GM04504 (cell line): ENCODE measurements at regions not wholly inside any gene's neighbourhood (a gene's known extent, or its start where the extent isn't known, plus 50 kb on each side); places are given as distances from the start of the nearest gene placed in this dataset.

ENCODE experiments used
- DNase-seq: peaks from one replicate; pipeline ENCODE4 v3.0.0-alpha.2; 2012; ENCODE audit warnings: low read depth

DNA sequence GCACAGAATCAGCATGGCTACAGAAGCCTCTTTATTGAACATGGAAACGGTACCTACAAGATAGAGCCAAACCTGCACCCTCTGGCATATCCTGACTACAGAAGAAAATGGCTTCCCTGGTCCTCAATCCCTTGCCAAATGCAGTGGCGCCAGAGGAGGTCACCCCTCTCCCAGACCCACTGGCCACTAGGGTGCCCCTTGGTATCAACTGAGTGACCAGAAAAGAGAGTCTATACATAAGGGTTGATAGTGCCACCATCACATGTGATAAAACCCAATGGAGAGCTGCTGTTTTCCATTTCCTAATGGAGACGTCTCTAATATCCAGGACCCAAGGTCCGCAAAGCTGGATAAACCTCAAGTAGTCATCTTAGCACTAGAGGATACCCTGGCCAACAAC lies 52.7 kb upstream of the ALK start:
- no peak for DNase-seq

DNA sequence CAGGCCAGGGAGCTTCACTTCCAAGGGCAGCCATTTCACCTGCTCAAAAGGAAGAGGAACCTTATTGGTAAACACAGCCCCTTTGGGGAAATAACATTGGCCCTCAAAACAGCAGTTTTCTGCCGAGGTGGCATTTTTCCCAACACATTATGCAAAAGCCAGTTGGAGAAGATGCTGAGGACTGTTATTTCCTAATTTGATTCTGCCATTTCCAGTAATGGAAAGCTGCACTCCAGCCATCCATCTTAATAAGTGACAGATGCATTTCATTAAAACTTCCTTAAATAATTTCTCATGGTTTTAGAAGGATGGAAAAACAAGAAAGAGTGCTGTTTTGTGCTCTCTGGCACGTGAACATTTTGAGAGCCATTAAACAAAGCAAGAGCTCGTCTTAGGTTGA lies 55.9 kb upstream of the ALK start:
- no peak for DNase-seq

DNA sequence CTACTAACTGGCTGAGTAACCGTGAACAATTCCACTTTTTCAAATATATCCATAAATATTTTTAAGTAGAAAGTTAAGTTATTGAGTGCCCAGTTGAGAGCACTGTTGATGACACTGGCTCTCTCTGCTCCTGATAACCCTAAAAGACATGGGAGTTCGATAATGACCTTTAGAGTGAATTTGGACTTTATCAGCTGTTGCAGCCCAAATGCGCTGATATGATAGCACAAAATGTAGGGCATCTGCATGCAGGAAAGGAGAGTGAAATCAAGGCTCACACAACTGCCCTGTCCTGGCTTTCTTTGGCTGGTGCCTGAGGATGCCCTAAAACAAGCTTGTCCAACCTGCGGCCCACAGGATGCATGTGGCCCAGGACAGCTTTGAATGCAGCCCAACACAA lies 60.0 kb upstream of the ALK start:
- DNase-seq: no peak

DNA sequence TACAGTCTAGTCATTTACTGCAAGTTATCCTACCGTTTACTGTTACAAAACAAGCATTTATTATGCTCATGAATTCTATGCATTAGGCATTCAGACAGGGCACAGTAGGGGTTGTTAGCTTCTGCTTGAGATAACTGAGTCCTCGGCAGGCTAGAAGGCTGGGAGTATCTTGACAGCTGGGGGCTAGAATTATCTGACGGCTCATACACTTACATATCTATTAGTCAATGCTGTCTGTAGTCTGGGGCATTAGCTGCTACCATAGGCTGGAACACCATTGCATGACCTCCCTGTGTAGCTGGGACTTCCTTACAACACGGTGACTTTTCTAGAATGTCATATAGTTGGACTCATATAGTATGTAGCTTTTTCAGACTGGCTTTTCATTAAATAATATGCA lies 61.9 kb upstream of the ALK start:
- no peak for DNase-seq

DNA sequence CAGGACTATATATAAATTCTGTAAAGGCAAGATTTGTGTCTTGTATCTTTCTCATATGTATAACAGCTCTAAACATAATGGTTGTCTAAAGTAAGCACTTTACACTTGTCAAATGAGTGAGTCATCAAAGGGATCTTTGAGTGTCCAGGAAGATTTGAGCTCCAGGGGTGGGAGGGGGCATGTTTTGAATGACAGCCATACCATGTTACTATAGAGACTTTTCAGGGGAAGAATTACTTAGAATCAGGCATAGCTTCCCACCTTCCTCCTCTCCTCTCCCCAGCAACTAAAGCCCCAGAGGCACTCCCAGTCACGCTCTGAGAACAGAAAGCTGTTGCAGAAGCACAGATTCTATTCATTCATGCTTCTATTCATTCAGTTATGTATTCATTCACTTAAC lies 65.8 kb upstream of the ALK start:
- no peak for DNase-seq

DNA sequence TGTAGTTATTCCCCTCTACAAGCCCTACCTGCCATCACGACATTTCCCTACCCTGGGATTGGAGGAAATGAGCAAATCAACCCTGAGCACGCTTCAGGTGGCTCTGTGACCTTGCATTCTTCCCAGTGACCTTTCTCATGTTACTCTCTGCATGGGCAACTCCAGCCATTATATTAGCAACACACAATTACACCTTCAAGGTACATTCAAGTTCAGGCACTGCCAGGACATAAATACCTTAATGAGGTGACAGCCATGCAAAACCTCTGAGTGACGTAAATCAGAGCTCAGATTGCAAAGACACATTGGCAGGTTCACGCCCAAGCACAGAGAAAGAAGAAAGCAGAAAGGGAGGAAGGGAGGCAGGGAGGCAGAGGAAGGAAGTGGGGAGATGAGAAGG lies 68.7 kb upstream of the ALK start:
- DNase-seq: no peak

DNA sequence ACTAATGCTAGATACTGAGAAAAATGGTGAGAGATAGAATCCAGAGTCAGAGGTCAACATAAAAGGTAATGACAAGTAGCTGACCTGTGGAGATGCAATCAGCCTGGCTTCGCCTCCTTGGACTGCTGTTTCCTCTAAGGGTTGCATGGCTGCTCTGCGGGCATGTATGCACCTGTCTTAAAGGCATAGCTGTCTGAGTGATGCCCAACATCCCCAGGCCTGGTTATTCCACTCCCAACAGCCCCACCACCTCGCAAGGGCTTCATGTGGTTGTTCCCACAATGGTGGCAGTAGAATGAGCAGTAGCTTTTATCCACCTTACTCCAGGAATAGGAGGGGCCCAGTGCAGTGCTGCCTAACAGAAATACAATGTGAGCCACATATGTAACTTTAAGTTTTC lies 69.7 kb upstream of the ALK start:
- DNase-seq: no peak

DNA sequence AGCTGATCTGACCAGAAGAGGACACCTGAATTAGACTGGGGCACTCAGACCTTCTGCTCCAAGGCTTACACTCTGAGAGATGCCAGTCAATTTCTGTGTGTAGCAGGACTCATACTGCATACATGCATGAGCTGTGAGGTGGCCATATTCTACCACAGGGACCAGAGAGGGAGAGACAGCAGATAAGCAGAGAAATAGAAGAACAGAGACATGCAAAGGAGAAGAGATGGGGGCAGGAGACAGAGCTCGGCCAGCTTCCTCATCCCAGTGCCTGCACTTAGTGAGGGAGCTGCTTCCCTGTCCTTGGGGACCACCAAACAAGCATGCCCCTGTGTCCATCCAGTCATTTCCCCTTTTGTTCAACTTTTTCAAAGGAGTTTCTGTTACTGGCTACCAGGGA lies 73.9 kb upstream of the ALK start:
- no peak for DNase-seq

DNA sequence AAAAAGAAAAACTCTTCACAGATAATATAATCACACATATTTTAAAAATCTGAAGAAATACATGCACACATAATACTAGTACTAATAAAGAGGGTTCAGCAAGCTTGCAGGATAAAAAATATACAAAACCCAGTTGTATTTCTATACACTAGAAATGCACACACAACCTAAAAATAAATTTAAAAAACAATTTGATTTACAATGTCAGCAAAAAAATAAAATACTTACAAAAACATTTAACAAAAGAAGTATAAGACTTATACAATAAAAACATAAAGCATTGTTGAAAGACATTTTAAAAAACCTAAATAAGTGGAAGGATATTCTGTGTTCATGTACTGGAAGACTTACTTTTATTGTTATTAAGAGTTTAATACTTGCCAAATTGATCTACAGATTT lies 81.7 kb upstream of the ALK start:
- no peak for DNase-seq

DNA sequence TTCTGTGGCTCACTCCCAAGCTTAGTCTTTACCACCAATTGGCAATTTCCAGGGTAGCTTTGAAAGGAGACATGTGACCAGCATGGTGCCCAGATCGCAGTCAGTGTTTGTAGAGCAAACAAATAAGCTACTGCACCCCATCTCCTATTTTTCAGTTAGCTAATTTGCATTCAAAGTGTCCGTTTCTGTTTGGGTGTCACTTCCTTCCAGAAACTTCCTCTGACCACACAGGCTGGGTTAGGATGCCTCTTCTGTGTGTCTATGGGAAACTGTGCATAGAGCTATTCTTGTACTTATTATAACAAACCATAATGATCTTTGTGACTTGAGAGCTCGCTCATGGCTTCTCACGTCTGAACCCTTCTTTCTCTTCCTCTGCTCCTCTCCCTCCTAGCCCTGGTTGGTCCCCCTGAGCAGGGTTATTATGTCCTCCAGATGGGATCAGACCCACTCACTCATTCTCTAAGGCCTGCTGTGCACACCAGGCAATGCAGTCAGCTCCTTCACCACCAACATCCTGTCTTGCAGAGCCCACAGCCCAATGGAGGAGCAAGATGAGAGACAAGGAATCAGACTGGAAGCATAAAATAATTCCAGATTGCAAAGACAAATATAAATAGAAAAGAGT lies 101.2 kb upstream of the ALK start:
- no peak for DNase-seq

DNA sequence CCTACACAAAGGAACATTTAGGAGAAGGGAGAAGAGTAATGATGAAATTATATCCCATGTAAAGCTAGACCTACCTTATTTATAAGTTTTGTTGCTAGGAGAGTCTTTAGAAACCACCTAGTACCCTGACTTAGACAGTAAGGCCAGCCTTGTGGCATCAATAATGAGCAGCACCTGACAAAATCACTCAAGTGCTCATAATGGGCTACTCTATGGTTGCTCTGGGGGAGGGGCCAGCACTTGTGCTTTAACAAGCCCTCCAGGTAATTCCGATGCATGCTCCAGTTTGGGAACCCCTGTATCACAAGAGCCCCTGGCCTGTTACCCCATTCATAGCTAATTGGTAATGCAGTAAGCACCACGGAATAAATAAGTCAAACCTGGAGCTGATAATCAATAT lies 102.9 kb upstream of the ALK start:
- no peak for DNase-seq

DNA sequence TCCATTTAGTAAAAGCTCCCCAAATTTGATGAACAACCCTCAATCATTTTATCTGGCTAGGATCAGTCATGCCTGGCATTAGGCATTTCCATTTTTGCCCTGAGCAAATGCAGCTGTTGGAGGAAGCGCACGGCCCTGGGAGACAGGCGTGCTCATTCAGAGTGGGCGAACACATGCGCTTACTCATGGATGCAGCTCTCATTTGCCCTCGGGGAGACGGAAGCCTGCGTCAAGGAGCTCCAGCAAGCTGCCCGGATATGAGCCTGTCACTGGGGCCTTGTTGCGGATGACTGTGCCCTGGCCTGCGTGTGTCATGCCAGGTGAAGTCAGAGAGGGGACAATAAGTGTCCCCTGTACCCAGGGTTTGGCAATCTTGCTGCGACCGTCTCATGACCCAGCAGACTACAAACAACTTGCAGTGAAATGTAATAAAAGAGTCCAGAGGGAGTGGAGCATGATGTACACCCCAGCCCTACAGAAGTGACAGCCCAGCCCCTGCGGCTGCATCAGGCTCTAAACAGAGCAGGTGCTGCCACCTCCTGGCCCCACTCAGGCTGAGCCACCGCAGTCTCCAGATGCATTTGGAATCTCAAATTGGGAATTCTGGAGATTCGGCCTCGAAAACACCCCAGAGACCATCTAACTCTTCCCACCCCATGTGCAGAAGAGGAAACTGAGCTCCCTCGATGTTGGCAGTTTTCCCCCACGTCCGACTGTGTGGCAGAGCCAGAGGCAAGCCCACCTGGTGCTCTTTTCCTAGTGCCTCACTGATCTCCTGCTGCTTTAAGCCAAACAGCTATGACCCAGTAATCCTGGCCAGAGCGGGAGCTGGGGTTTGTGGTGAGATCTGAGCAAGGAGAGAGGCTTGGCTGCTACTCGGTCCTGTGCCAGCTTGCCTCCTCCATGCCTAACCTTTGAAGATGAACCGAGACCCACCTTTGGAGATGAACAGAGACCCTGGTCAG lies 105.0 kb upstream of the ALK start:
- DNase-seq: peak; percentile 35

DNA sequence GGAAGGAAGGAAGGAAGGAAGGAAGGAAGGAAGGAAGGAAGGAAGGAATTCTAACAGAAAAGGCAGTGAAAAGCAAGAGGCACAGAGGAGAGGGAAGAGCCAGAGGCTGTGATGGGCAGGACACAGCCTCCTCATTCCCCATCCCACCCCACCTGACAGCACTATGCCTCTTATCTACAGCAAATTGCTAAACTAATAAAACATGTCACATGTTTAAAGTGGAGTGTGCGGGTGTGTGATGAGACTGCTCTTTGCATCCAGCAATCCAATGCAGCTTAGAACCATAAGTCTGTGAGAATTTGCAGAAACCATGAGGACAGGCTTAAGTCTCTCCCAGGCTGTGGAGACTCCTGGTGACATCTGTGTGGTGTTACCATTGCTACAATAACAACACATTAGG lies 108.4 kb upstream of the ALK start:
- DNase-seq: no peak

DNA sequence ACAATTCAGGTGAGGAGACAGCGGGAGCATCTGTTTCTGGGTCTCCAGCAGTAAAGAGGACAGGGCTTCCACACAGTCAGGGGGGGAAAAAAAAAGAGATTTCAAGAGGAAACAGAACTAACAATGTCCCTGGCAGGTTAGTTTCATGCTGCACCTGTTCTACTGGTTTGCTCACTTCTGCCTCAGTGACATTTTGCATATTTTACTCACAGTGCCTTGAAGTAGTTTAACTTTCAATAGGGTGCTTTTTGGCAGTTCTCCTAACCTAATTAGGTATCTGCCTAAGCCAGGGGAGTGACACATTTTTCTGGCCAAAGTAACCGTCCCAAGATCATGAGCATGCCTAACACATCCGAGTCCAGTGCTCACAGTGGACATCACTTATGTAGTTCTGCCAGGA lies 109.0 kb upstream of the ALK start:
- DNase-seq: no peak

DNA sequence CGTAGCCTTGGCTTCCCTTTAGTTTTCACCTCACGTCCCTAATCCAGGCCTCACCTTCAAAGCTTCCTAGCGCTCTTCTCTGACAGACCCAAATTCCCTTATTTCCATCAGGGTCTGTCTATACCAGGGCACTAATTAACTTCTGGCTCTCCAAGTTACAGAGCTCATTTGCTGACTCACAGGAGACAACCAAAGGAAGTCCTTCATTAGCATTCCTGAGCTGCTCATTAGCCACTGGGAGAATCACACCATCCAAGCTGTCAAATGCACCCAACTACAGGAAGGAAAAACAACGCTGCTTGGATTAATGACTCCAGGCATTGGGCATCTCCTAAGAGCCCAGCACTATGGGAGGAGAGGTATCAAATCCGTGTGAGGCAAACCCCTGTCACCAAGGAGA lies 109.8 kb upstream of the ALK start:
- DNase-seq: no peak

DNA sequence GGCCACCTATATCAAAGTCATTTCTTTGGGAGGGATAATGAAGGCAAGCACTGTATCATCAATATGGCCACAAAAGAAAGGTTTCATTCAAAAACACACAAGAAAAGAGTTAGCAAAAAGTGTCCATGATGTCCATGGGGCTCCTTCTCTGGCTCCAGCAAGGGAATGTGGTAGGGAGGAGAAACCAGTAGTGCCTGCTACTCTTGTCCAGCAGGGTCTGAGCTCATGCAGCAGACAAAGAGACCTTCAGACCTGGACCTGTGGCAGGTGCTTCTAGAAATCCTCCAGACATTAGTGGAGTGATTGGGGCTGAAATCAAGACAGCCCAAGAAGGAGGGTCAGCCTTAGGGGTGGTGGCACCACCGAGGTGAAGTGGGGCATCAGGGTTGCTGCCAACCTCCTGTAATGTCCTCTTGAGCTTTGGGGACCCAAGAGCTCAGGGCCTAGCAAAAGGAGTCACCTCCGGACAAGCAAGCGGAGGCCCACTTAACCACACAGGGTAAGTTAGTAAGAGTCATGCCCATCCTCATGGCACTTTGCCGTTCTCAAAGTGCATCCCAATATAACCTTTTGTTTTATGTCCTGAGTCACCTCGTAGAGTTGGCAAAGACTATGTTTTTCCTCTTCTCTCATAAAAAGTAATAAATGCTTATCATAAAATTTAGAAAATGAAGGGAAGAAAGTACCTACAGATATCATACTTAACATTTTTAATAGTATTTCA lies 112.6 kb upstream of the YPEL5 start:
- no peak for DNase-seq

DNA sequence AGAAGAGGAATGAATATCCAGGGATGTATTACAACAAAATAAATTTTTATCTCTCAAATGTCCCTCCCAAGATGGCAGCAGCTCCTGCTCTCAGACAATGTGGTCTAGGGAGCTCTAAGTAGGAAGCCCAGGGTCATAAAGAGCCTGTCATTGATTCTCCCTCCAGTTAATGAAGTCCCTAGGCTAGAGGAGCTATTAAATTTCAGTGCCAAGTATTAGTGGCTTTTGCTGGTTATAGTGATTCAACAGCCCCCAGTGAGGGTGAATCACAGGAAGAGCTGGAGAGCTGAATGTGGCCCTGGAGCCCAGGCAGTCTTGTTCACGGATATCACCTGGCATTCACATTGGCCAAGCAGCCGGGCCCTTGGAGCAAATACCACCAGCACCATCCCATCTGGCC lies 109.8 kb upstream of the YPEL5 start:
- DNase-seq: no peak

DNA sequence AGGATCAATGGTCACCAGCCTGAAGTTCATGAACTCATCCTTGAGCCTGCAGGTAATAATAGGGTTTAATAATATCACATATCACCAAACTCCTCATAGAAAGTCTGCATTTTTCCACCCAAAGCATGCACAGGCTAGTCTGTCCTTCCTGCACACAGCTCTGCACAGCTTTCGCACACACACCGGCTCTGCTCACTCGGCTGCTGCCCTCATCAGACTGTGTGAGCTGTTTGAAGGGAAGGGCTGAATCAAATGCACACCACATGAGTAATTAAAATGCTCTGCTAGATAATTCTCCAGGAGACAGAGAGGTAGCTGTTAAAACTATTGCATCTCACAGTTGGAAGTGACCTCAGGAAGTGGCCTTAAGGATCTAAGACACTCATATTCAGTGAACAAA lies 108.4 kb upstream of the YPEL5 start:
- DNase-seq: no peak

DNA sequence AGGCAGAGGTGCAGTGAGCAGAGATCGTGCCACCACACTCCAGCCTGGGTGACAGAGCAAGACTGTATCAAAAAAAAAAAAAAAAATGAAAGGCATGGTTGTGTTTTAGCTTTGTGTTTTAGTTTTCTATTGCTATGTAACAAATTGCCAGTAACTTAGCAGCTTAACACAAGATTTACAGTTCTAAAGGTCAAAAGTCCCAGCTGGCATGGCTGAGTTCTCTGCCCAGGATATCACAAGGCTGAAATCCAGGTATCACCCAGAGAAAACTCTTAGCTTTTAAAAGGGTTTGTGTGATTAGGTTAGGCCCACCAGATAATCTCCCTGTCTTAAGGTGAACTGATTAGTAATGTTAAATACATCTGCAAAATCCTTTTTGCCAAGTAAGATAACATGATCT lies 107.7 kb upstream of the YPEL5 start:
- DNase-seq: no peak

DNA sequence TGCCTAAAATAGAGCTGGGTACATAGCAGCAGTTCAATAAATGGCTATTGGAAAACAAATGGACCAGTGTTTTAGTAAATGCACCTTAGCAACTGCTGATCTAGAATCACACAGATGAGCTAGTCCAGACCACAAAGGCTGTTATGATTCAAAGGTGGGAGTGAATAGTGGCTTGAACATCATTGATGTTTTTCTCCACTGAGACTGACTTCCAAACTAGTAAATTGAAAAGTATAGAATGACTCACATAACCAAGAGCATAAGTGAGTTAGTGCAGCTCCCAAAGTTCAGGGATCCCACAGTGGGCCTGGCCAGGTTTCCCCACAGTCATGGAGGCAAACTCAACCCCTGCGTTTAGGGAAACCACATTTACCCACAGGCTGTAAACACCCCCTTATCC lies 106.7 kb upstream of the YPEL5 start:
- DNase-seq: no peak

DNA sequence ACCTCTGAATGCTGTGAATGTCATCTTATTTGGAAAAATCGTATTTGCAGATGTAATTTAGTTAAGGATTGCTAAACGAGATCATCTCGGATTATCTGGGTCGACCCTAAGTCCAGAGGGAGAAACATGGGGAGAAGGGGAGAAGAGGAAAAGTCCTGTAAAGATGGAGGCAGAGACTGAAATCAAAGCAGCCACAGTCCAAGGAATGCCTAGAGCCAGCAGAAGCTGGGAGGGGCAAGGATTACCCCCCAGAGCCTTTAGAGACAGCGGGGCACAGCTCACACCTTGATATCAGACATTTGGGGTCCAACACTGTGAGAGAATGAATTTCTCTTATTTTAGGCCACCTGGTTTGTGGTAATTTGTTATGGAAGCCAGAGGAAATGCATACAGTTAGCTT lies 104.9 kb upstream of the YPEL5 start:
- no peak for DNase-seq

DNA sequence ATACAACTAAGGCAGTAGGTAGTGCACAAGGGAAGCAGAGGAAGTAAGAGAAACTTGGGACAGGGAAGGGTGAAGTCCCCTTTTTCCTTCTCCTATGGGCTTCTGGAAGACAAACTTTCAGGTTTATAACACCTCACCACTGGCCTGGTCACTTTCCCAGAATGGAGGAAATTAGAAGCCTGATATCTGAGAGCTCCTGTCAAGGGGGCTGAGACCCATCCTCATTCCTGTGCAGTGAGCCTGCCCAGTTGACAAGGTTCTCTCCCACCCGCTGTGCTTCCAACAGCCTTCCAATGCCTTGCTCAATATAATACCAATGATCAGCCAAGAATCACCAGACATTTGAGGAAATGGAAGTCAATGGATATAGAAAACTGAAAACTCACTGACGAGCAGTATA lies 100.4 kb upstream of the YPEL5 start:
- DNase-seq: no peak

DNA sequence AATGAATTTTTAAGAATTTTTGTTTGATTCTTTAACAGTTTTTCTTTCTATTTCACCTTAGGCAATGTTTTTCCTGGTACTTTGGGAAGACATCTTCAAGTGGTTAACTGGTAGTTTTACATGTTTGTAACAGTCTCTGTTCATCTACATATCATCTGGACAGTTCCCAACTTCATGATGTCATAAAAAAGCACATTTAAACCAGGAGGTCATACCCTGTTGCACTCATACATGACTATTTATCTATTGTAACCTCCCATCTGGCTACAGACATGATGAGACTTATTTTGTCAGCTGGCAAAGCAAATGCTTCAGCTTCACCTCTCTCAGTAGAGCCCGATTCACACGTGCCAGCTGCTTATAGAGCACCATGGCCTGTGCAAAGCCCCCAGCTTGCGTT lies 99.8 kb upstream of the YPEL5 start:
- no peak for DNase-seq
